SKM-1 treated with dmso at 0.1 percent for 144 hours (cell line): ENCODE measurements at regions not wholly inside any gene's neighbourhood (a gene's known extent, or its start where the extent isn't known, plus 50 kb on each side); places are given as distances from the start of the nearest gene placed in this dataset.

ENCODE experiments used
- DNase-seq: peaks from one replicate; lab custom pipeline; 2025; ENCODE audit not compliant: unreplicated experiment; lab: John Stamatoyannopoulos, UW

DNA sequence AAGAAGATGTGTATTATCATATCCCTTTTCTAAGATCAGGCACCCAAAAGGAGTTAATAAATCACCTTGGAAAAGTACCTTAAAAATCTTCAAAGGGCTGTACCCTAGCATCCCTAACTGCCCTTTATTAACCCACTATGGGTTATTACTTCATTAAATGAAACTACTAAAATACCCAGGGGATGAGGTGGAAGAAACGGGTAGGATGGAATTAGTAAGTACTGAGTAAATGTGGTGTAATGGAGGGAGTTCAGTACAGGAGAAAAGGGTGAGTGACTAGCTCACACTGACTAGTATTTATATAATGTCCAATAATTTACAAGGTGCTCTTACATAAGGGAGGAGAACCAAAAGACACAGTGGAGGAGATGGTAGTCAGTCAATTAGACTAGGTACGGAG lies 51.0 kb upstream of the RASGEF1B start:
- no peak for DNase-seq

DNA sequence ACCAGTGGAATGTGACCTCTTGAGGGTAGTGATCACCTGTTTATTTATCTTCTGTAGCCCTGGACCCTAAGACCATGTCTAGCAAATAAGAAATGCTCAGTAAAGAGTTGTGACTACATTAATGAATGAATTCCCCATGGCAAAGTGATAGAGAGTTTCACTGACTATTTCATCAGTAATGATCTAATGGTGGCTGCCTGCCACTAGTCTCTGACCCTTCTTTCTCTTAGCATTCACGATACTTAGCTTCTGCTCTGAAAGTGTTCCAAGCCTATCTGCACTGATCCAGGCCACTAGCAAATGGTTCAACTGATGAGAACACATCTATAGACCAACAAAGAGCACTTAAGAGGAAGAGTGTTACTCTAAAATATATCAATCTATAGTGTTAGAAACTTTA lies 50.0 kb upstream of the RASGEF1B start:
- DNase-seq, result no peak
